Tibial nerve (tissue), 4 donors: ENCODE measurements at regions not wholly inside any gene's neighbourhood (a gene's known extent, or its start where the extent isn't known, plus 50 kb on each side); places are given as distances from the start of the nearest gene placed in this dataset.

Experiments used
- DNase-seq, 2 donors: peaks; one replicate each; pipeline ENCODE4 v3.0.0-alpha.2; 2019; ENCODE audit warnings: low spot score in 2 of 2
- H3K27ac ChIP-seq, 4 donors: fragments of 200-600 bp; sonication (generic) in 3 of 4; one replicate each; pipeline ENCODE4 v1.5.1; 2017 to 2019; ENCODE audit warnings: mild to moderate bottlenecking in 1 of 4
- H3K27me3 ChIP-seq, 2 donors: fragments of 200-600 bp; sonication (generic) in 1 of 2; one replicate each; pipeline versions ENCODE4 v1.5.1 to v1.6.0; 2017 to 2019
- H3K36me3 ChIP-seq, 3 donors: fragments of 200-600 bp; sonication (generic); one replicate each; pipeline ENCODE4 v1.5.1; 2018 to 2019
- H3K4me1 ChIP-seq, 4 donors: fragments of 200-600 bp; sonication (generic) in 3 of 4; one replicate each; pipeline ENCODE4 v1.5.1; 2017 to 2019
- H3K4me3 ChIP-seq, 4 donors: fragments of 200-600 bp; sonication (generic) in 3 of 4; one replicate each; pipeline ENCODE4 v1.5.1; 2017 to 2019; ENCODE audit warnings: mild to moderate bottlenecking in 1 of 4, moderate library complexity in 1 of 4
- H3K9me3 ChIP-seq, 4 donors: fragments of 200-600 bp; sonication (generic) in 3 of 4; one replicate each; pipeline ENCODE4 v1.5.1; 2017 to 2019
- CTCF ChIP-seq, 5 experiments: fragments of 200-600 bp in 3 of 5; fragments of 450-650 bp in 2 of 5; sonication (generic) in 3 of 5; IDR thresholded peaks; one replicate each; pipeline ENCODE4 v1.5.1; 2016 to 2019; ENCODE audit warnings: antibody characterized with exemption in 5 of 5, mild to moderate bottlenecking in 3 of 5, moderate library complexity in 2 of 5
- EP300 ChIP-seq, 2 donors: sonication (generic); formaldehyde crosslinking; IDR thresholded peaks; one replicate each; pipeline ENCODE4 v1.6.1; 2017; ENCODE audit warnings: antibody characterized with exemption in 2 of 2, mild to moderate bottlenecking in 1 of 2
- POLR2A ChIP-seq, 2 donors: fragments of 450-650 bp; IDR thresholded peaks; one replicate each; pipeline ENCODE4 v1.6.1; 2017; ENCODE audit warnings: antibody characterized with exemption in 2 of 2, mild to moderate bottlenecking in 2 of 2, moderate library complexity in 2 of 2
- WGBS, 2 donors: methylation state at CpG; one replicate each; pipeline ENCODE4 v1.1.5; 2018; 5-methylcytosine and 5-hydroxymethylcytosine counted together

- no peak for DNase-seq
- Histone ChIP-seq H3K36me3 (no peaks in the 10 kb centered on the region), H3K4me3 (no peak overlapping the region), H3K9me3 (peaks cover 0 to 8% (median 0%) of the 10 kb centered on the region in 4 donors), H3K4me1 (no peaks in the 10 kb centered on the region), H3K27me3 (no peaks in the 10 kb centered on the region), H3K27ac (no peak overlapping the region)
- 46 to 57% methylated on average over 1 of the region's 1 CpG for WGBS, 2 donors
- TF ChIP-seq EP300 (IDR thresholded peaks at IDR 0.05), result no peak
- TF ChIP-seq POLR2A (IDR thresholded peaks at IDR 0.05), result no peak
- TF ChIP-seq CTCF (IDR thresholded peaks at IDR 0.05), result no peak
Observed at GRCh38 chr3:15948388-15948787, 150.6 kb upstream of the ANKRD28 start.

GRCh38 chr3:15952543-15953175 is 154.9 kb upstream of the ANKRD28 start:
- H3K36me3 ChIP-seq, result no peaks in the 10 kb centered on the region
- H3K27me3 ChIP-seq, result no peaks in the 10 kb centered on the region
- no peak for DNase-seq
- H3K4me1 ChIP-seq, result no peaks in the 10 kb centered on the region
- WGBS, 2 donors, result 69 to 82% methylated on average over 2 of the region's 2 CpGs
- H3K9me3 ChIP-seq, result no peaks in the 10 kb centered on the region
- H3K4me3 ChIP-seq, result no peak overlapping the region
- TF ChIP-seq EP300 (IDR thresholded peaks at IDR 0.05), result no peak
- no peak for TF ChIP-seq POLR2A (IDR thresholded peaks at IDR 0.05)
- no peak for TF ChIP-seq CTCF (IDR thresholded peaks at IDR 0.05)
- H3K27ac ChIP-seq, result no peak overlapping the region

GRCh38 chr3:15953841-15954240 is 156.1 kb upstream of the ANKRD28 start:
- TF ChIP-seq EP300 (IDR thresholded peaks at IDR 0.05), result no peak
- no peak for TF ChIP-seq POLR2A (IDR thresholded peaks at IDR 0.05)
- TF ChIP-seq CTCF (IDR thresholded peaks at IDR 0.05), result no peak
- H3K36me3 ChIP-seq, result no peaks in the 10 kb centered on the region
- H3K27ac ChIP-seq, result no peak overlapping the region
- no peaks in the 10 kb centered on the region for H3K9me3 ChIP-seq
- DNase-seq, result no peak
- H3K4me3 ChIP-seq, result no peak overlapping the region
- H3K27me3 ChIP-seq, result no peaks in the 10 kb centered on the region
- no peaks in the 10 kb centered on the region for H3K4me1 ChIP-seq

- Histone ChIP-seq H3K9me3 (no peaks in the 10 kb centered on the region), H3K27ac (no peak overlapping the region), H3K4me1 (no peaks in the 10 kb centered on the region), H3K27me3 (no peaks in the 10 kb centered on the region), H3K4me3 (no peak overlapping the region), H3K36me3 (no peaks in the 10 kb centered on the region)
- TF ChIP-seq EP300 (IDR thresholded peaks at IDR 0.05) (no peak), POLR2A (IDR thresholded peaks at IDR 0.05) (no peak), CTCF (IDR thresholded peaks at IDR 0.05) (no peak)
- no peak for DNase-seq
- WGBS, 2 donors, result 20 to 30% methylated on average over 1 of the region's 1 CpG
Observed at GRCh38 chr3:15955968-15956367, 158.2 kb upstream of the ANKRD28 start.

GRCh38 chr3:15958692-15959433 is 161.1 kb upstream of the ANKRD28 start:
- no peak overlapping the region for H3K27ac ChIP-seq
- no peak overlapping the region for H3K4me3 ChIP-seq
- TF ChIP-seq POLR2A (IDR thresholded peaks at IDR 0.05) (no peak), CTCF (IDR thresholded peaks at IDR 0.05) (no peak), EP300 (IDR thresholded peaks at IDR 0.05) (no peak)
- DNase-seq, result no peak
- no peaks in the 10 kb centered on the region for H3K9me3 ChIP-seq
- H3K4me1 ChIP-seq, result no peaks in the 10 kb centered on the region
- no peaks in the 10 kb centered on the region for H3K36me3 ChIP-seq
- no peaks in the 10 kb centered on the region for H3K27me3 ChIP-seq
- 79% methylated on average over 3 of the region's 3 CpGs for WGBS, 2 donors
